H1 (cell line): ENCODE measurements at regions not wholly inside any gene's neighbourhood (a gene's known extent, or its start where the extent isn't known, plus 50 kb on each side); places are given as distances from the start of the nearest gene placed in this dataset.

ENCODE experiments used
- CTCF ChIA-PET: fragments of 300-600 bp; sonication (Branson Sonifier 250); formaldehyde crosslinking; loops from one replicate; lab custom pipeline; 2021; ENCODE audit not compliant: partially characterized antibody; lab: Charles Lee
- POLR2A ChIA-PET: fragments of 300-600 bp; sonication (Branson Sonifier 250); formaldehyde crosslinking; loops from one replicate; lab custom pipeline; 2021; ENCODE audit warnings: inconsistent platforms; ENCODE audit not compliant: partially characterized antibody; lab: Charles Lee
- DNase-seq, 2 experiments: peaks; one replicate each; pipeline versions ENCODE4 v3.0.0 to v3.0.0-alpha.2; 2010 to 2022; ENCODE audit warnings: low spot score in 2 of 2, low read depth in 1 of 2, mixed read lengths in 1 of 2
- FAIRE-seq: peaks from 2 replicates; lab custom pipeline; 2011; peaks lifted over from hg19 to GRCh38; lab: Jason Lieb, UNC
- H2AFZ ChIP-seq: 2 replicates; pipeline ENCODE4 v1.8.1; 2012; ENCODE audit warnings: low read length, inconsistent platforms
- H2AK5ac ChIP-seq: 2 replicates; pipeline ENCODE4 v1.6.1; 2013; ENCODE audit warnings: low read depth, low read length
- H2BK120ac ChIP-seq: replicated peaks from 2 replicates; pipeline ENCODE3; 2013; ENCODE audit warnings: low read depth, low read length, inconsistent platforms
- H2BK12ac ChIP-seq: 2 replicates; pipeline ENCODE4 v1.6.1; 2013; ENCODE audit warnings: low read depth, low read length
- H2BK15ac ChIP-seq: 2 replicates; pipeline ENCODE4 v1.6.1; 2013; ENCODE audit warnings: low read length
- H2BK20ac ChIP-seq: 2 replicates; pipeline ENCODE4 v1.6.1; 2013; ENCODE audit warnings: low read length
- H2BK5ac ChIP-seq: 2 replicates; pipeline ENCODE4 v1.6.1; 2013; ENCODE audit warnings: low read depth, low read length
- H3K14ac ChIP-seq: 2 replicates; pipeline ENCODE4 v1.6.1; 2013; ENCODE audit warnings: inconsistent platforms; ENCODE audit not compliant: insufficient read length
- H3K18ac ChIP-seq: 2 replicates; pipeline ENCODE4 v1.6.1; 2013; ENCODE audit warnings: low read length; ENCODE audit errors: extremely low read depth
- H3K23ac ChIP-seq: 2 replicates; pipeline ENCODE4 v1.6.1; 2013; ENCODE audit warnings: inconsistent platforms; ENCODE audit not compliant: insufficient read length
- H3K23me2 ChIP-seq: 2 replicates; pipeline ENCODE4 v1.6.1; 2013; ENCODE audit warnings: low read depth, low read length
- H3K27ac ChIP-seq: 2 replicates; pipeline ENCODE4 v1.6.1; 2011; ENCODE audit warnings: low read depth, low read length, inconsistent platforms
- H3K27me3 ChIP-seq, 4 experiments: replicated peaks in 1 of 4; 1 replicate in 1 of 4; 2 replicates in 3 of 4; pipeline versions ENCODE4 v1.6.1 to v1.8.1; 2011 to 2013; ENCODE audit warnings: low read length in 3 of 4, mild to moderate bottlenecking in 3 of 4, inconsistent platforms in 2 of 4, mixed read lengths in 2 of 4, moderate library complexity in 1 of 4; ENCODE audit not compliant: control insufficient read depth in 3 of 4, insufficient read depth in 3 of 4; ENCODE audit errors: extremely low read depth in 1 of 4
- H3K36me3 ChIP-seq, 4 experiments: 2 replicates each; pipeline versions ENCODE4 v1.6.1 to v1.8.1; 2011 to 2013; ENCODE audit warnings: mild to moderate bottlenecking in 4 of 4, low read length in 3 of 4, moderate library complexity in 2 of 4, control low read depth in 1 of 4, inconsistent platforms in 1 of 4; ENCODE audit not compliant: insufficient read depth in 4 of 4, control insufficient read depth in 2 of 4
- H3K4ac ChIP-seq: replicated peaks from 2 replicates; pipeline ENCODE3; 2013; ENCODE audit warnings: low read length, low read depth, mixed read lengths, inconsistent platforms; ENCODE audit not compliant: insufficient read length
- H3K4me1 ChIP-seq, 4 experiments: replicated peaks in 1 of 4; 1 replicate in 1 of 4; 2 replicates in 3 of 4; pipeline versions ENCODE4 v1.6.1 to v1.8.1; 2011 to 2013; ENCODE audit warnings: low read length in 3 of 4, inconsistent platforms in 2 of 4, mixed read lengths in 1 of 4; ENCODE audit not compliant: insufficient read depth in 4 of 4, control insufficient read depth in 3 of 4
- H3K4me2 ChIP-seq, 2 experiments: 2 replicates each; pipeline versions ENCODE4 v1.6.1 to v1.8.1; 2011 to 2013; ENCODE audit warnings: low read depth in 2 of 2, low read length in 2 of 2, control low read depth in 1 of 2, inconsistent platforms in 1 of 2, mild to moderate bottlenecking in 1 of 2; ENCODE audit not compliant: insufficient read depth in 1 of 2
- H3K4me3 ChIP-seq, 4 experiments: fragments of 200-600, 300-600 bp in 1 of 4; sonication (generic), shearing (Covaris generic), sonication (Bioruptor Twin) in 1 of 4; 2 replicates each; pipeline versions ENCODE4 v1.5.1 to v1.8.1; 2011 to 2016; ENCODE audit warnings: low read length in 4 of 4, low read depth in 3 of 4, control low read depth in 2 of 4, inconsistent platforms in 2 of 4, mild to moderate bottlenecking in 2 of 4, mixed read lengths in 1 of 4, moderate library complexity in 1 of 4; ENCODE audit not compliant: insufficient read depth in 2 of 4; ENCODE audit errors: extremely low read depth in 1 of 4
- H3K56ac ChIP-seq: replicated peaks from 2 replicates; pipeline ENCODE3; 2013; ENCODE audit warnings: low read depth, mild to moderate bottlenecking, mixed read lengths, low read length, inconsistent platforms; ENCODE audit not compliant: insufficient read length
- H3K79me1 ChIP-seq: 2 replicates; pipeline ENCODE4 v1.6.1; 2013; ENCODE audit warnings: low read depth, low read length, control low read depth
- H3K79me2 ChIP-seq, 2 experiments: 2 replicates each; pipeline versions ENCODE4 v1.6.1 to v1.8.1; 2012 to 2013; ENCODE audit warnings: low read length in 2 of 2, mild to moderate bottlenecking in 2 of 2, inconsistent platforms in 1 of 2; ENCODE audit not compliant: insufficient read depth in 2 of 2, control insufficient read depth in 1 of 2
- H3K9ac ChIP-seq, 4 experiments: replicated peaks in 1 of 4; 1 replicate in 1 of 4; 2 replicates in 3 of 4; pipeline versions ENCODE4 v1.6.1 to v1.8.1; 2011 to 2013; ENCODE audit warnings: low read depth in 3 of 4, low read length in 3 of 4, control low read depth in 2 of 4, mild to moderate bottlenecking in 2 of 4, moderate library complexity in 2 of 4, inconsistent platforms in 1 of 4; ENCODE audit errors: extremely low read depth in 1 of 4
- H3K9me3 ChIP-seq, 2 experiments: 2 replicates each; pipeline versions ENCODE4 v1.6.1 to v1.8.1; 2012 to 2013; ENCODE audit warnings: mild to moderate bottlenecking in 2 of 2, moderate library complexity in 2 of 2, control low read depth in 1 of 2, inconsistent platforms in 1 of 2, low read depth in 1 of 2, low read length in 1 of 2, mixed read lengths in 1 of 2; ENCODE audit not compliant: insufficient read depth in 2 of 2
- H4K20me1 ChIP-seq, 2 experiments: replicated peaks in 1 of 2; 2 replicates each; pipeline versions ENCODE3 to v1.8.1; 2011 to 2013; ENCODE audit warnings: inconsistent platforms in 2 of 2, low read length in 2 of 2, mild to moderate bottlenecking in 1 of 2; ENCODE audit not compliant: insufficient read depth in 2 of 2, control insufficient read depth in 1 of 2
- H4K5ac ChIP-seq: 2 replicates; pipeline ENCODE4 v1.6.1; 2013; ENCODE audit warnings: low read length, low read depth, mixed read lengths, inconsistent platforms; ENCODE audit not compliant: insufficient read length
- H4K8ac ChIP-seq: 2 replicates; pipeline ENCODE4 v1.8.0; 2013; ENCODE audit warnings: mild to moderate bottlenecking, moderate library complexity, low read length, inconsistent platforms; ENCODE audit not compliant: insufficient read depth; ENCODE audit errors: extremely low read depth
- H4K91ac ChIP-seq: replicated peaks from 2 replicates; pipeline ENCODE3; 2013; ENCODE audit warnings: low read length, mixed read lengths, inconsistent platforms; ENCODE audit not compliant: insufficient read length
- BRCA1 ChIP-seq: IDR thresholded peaks from 2 replicates; pipeline ENCODE4 v1.6.1; 2012; ENCODE audit warnings: low read depth, low read length, improper control_type of control experiment
- CBX8 ChIP-seq: fragments of 300-800, 300-1000 bp; sonication (generic); IDR thresholded peaks from 2 replicates; pipeline ENCODE4 v1.7.1; 2016; ENCODE audit warnings: low read depth, low read length, borderline replicate concordance
- CHD1 ChIP-seq: IDR thresholded peaks from 2 replicates; pipeline ENCODE4 v1.6.1; 2012; ENCODE audit warnings: low read depth, low read length, improper control_type of control experiment
- CHD2 ChIP-seq: IDR thresholded peaks from 2 replicates; pipeline ENCODE4 v1.6.1; 2012; ENCODE audit warnings: low read length, improper control_type of control experiment
- CTBP2 ChIP-seq: IDR thresholded peaks from 2 replicates; pipeline ENCODE4 v1.7.0; 2011; ENCODE audit warnings: borderline replicate concordance, mild to moderate bottlenecking, moderate library complexity, mixed read lengths, low read length; ENCODE audit not compliant: insufficient read depth, insufficient read length
- EZH2 ChIP-seq: fragments of 200-600 bp; sonication (generic); IDR thresholded peaks from 2 replicates; pipeline ENCODE4 v1.7.1; 2012; ENCODE audit warnings: low read depth, mild to moderate bottlenecking, moderate library complexity, low read length, inconsistent platforms; ENCODE audit not compliant: severe bottlenecking
- FOSL1 ChIP-seq: IDR thresholded peaks from 2 replicates; pipeline ENCODE4 v1.6.1; 2011; ENCODE audit warnings: mild to moderate bottlenecking, low read depth, low read length, moderate library complexity; ENCODE audit not compliant: insufficient read depth
- GTF2F1 ChIP-seq: IDR thresholded peaks from 2 replicates; pipeline ENCODE4 v1.6.1; 2012; ENCODE audit warnings: low read depth, low read length, improper control_type of control experiment, borderline replicate concordance
- JUND ChIP-seq: IDR thresholded peaks from 2 replicates; pipeline ENCODE4 v1.6.1; 2011; ENCODE audit warnings: mild to moderate bottlenecking, improper control_type of control experiment, low read length
- KDM5A ChIP-seq: fragments of 200-600 bp; IDR thresholded peaks from 2 replicates; pipeline ENCODE4 v1.7.1; 2012; ENCODE audit warnings: mild to moderate bottlenecking, low read length, inconsistent platforms, mixed read lengths
- NRF1 ChIP-seq: IDR thresholded peaks from 2 replicates; pipeline ENCODE4 v1.6.1; 2011; ENCODE audit warnings: mild to moderate bottlenecking, low read depth, low read length, improper control_type of control experiment
- POU5F1 ChIP-seq: IDR thresholded peaks from 2 replicates; pipeline ENCODE4 v1.6.1; 2011; ENCODE audit warnings: low read depth, mild to moderate bottlenecking, low read length, moderate library complexity
- SP4 ChIP-seq: IDR thresholded peaks from 2 replicates; pipeline ENCODE4 v1.6.1; 2012; ENCODE audit warnings: low read length, inconsistent platforms
- SUZ12 ChIP-seq: fragments of 200-600 bp; sonication (generic); IDR thresholded peaks from 2 replicates; pipeline ENCODE4 v1.6.1; 2012; ENCODE audit warnings: mild to moderate bottlenecking, inconsistent platforms, low read length, moderate library complexity, mixed read lengths
- TAF1 ChIP-seq: IDR thresholded peaks from 2 replicates; pipeline ENCODE4 v1.6.1; 2011; ENCODE audit warnings: mild to moderate bottlenecking, low read depth, low read length
- TAF7 ChIP-seq: optimal IDR thresholded peaks from 2 replicates; pipeline ENCODE3; 2011; ENCODE audit warnings: low read depth, mild to moderate bottlenecking, inconsistent platforms, low read length, moderate library complexity, borderline replicate concordance
- TEAD4 ChIP-seq: IDR thresholded peaks from 2 replicates; pipeline ENCODE4 v1.6.1; 2012; ENCODE audit warnings: low read depth, low read length, inconsistent platforms, mixed read lengths
- WGBS, 2 experiments: shearing (Covaris generic) in 1 of 2; methylation state at CpG; one replicate each; pipeline versions ENCODE4 v1.1.6 to v1.1.7; 2013 to 2015; ENCODE audit warnings: low lambda C conversion rate in 2 of 2, mixed read lengths in 2 of 2, inconsistent platforms in 1 of 2, low coverage in 1 of 2, missing lambda C conversion rate in 1 of 2; ENCODE audit not compliant: insufficient replicate concordance in 2 of 2, insufficient coverage in 1 of 2, insufficient read length in 1 of 2; ENCODE audit errors: extremely low coverage in 1 of 2, missing lambda C conversion rate in 1 of 2; 5-methylcytosine and 5-hydroxymethylcytosine counted together

- Histone ChIP-seq H2BK5ac (no peak overlapping the region), H2AK5ac (no peak overlapping the region), H3K9ac (no peak overlapping the region), H2BK15ac (no peak overlapping the region), H2BK12ac (no peak overlapping the region), H3K27me3 (no peaks in the 10 kb centered on the region), H3K4ac (no peak overlapping the region), H3K36me3 (no peaks in the 10 kb centered on the region), H3K4me3 (no peak overlapping the region), H3K23me2 (no peaks in the 10 kb centered on the region), H4K5ac (no peak overlapping the region), H3K27ac (no peak overlapping the region), H4K8ac (no peak overlapping the region), H3K79me2 (no peaks in the 10 kb centered on the region), H3K23ac (no peak overlapping the region), H2BK120ac (no peak overlapping the region), H3K4me2 (no peak overlapping the region), H3K4me1 (no peaks in the 10 kb centered on the region), H3K18ac (no peak overlapping the region), H3K79me1 (no peaks in the 10 kb centered on the region), H4K20me1 (no peaks in the 10 kb centered on the region), H2AFZ (no peak overlapping the region), H3K56ac (no peak overlapping the region), H2BK20ac (no peak overlapping the region), H4K91ac (no peak overlapping the region), H3K9me3 (no peaks in the 10 kb centered on the region), H3K14ac (no peak overlapping the region)
- 100% methylated on average over 1 of the region's 1 CpG; no CpG with 5 or more reads in 1 of the 2 experiments for WGBS, 2 experiments
- no peak for DNase-seq
- no peak for FAIRE-seq
- ChIA-PET CTCF (interaction anchor here (0.5 to 1.0 kb wide), 4 partner anchors 9 to 129 kb away, joined by 3 to 5 read pairs (median 3); no protein-coding TSS in a partner anchor), POLR2A (no interaction called here)
- no peak for TF ChIP-seq BRCA1
- no peak for TF ChIP-seq TEAD4
- TF ChIP-seq TAF7 = no peak
- no peak for TF ChIP-seq EZH2
- no peak for TF ChIP-seq SP4
- TF ChIP-seq POU5F1 = no peak
- TF ChIP-seq CHD1 = no peak
- TF ChIP-seq NRF1 = no peak
- TF ChIP-seq FOSL1 = no peak
- TF ChIP-seq CBX8 = no peak
- no peak for TF ChIP-seq CTBP2
- TF ChIP-seq SUZ12 = no peak
- no peak for TF ChIP-seq KDM5A
- TF ChIP-seq JUND = no peak
- TF ChIP-seq CHD2 = no peak
- no peak for TF ChIP-seq TAF1
- no peak for TF ChIP-seq GTF2F1
These were observed 735.1 kb upstream of the GOT2 start for GRCh38 chr16:59469266-59469665.
